PC-9 (cell line): ENCODE measurements at regions not wholly inside any gene's neighbourhood (a gene's known extent, or its start where the extent isn't known, plus 50 kb on each side); places are given as distances from the start of the nearest gene placed in this dataset.

Experiments
- EZH2 ChIP-seq: fragments of 200-600 bp; sonication (generic); IDR thresholded peaks from 2 replicates; pipeline ENCODE4 v1.8.0; 2017; ENCODE audit warnings: antibody characterized with exemption, low read depth
- TF ChIP-seq, protein P1 (sequence below): fragments of 200-600 bp; sonication (generic); conservative IDR thresholded peaks from 2 replicates; pipeline ENCODE4 v1.6.1; 2017; ENCODE audit warnings: mixed run types, antibody characterized with exemption, mild to moderate bottlenecking, moderate library complexity

DNA sequence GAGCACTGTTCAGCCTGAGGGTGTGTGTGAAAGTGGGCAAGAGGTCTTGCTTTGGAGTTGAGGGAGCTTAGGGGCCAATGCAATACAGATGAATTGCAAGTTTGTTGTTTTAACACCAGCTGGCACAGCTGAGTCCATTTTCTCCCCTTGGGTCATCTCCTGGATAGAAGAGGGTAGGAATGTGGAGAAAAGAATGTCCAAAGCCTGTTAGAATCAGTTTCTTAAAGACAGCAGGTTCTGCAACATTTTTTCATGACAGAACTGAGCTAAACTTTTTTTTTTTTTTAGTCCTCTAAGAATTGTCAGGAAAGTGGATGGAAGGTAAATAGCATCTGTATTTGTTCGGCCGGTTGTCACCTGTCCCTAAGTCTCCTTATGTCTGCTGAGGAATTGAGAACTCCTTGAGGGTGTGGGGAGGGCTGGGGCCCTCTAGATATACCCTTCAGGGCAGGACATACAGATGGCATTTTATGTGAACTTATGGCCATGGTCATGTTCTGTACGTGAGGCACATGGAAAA, 211.1 kb upstream of the CADM1 start:
- TF ChIP-seq, protein P1, sequence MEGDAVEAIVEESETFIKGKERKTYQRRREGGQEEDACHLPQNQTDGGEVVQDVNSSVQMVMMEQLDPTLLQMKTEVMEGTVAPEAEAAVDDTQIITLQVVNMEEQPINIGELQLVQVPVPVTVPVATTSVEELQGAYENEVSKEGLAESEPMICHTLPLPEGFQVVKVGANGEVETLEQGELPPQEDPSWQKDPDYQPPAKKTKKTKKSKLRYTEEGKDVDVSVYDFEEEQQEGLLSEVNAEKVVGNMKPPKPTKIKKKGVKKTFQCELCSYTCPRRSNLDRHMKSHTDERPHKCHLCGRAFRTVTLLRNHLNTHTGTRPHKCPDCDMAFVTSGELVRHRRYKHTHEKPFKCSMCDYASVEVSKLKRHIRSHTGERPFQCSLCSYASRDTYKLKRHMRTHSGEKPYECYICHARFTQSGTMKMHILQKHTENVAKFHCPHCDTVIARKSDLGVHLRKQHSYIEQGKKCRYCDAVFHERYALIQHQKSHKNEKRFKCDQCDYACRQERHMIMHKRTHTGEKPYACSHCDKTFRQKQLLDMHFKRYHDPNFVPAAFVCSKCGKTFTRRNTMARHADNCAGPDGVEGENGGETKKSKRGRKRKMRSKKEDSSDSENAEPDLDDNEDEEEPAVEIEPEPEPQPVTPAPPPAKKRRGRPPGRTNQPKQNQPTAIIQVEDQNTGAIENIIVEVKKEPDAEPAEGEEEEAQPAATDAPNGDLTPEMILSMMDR: no peak
- TF ChIP-seq EZH2: no peak
